ENCODE measurements at regions not wholly inside any gene's neighbourhood (a gene's known extent, or its start where the extent isn't known, plus 50 kb on each side); places are given as distances from the start of the nearest gene placed in this dataset.

GRCh38 chr6:137766596-137767370 is 100.3 kb upstream of the TNFAIP3 start:
- TF ChIP-seq CTCF (IDR thresholded peaks at IDR 0.05) (no peak), POLR2A (IDR thresholded peaks at IDR 0.05) (no peak)
